ENCODE measurements at regions not wholly inside any gene's neighbourhood (a gene's known extent, or its start where the extent isn't known, plus 50 kb on each side); places are given as distances from the start of the nearest gene placed in this dataset.

GRCh38 chr1:187336441-187337168 is 507.9 kb downstream of the PLA2G4A start:
- DNase-seq: no peak

GRCh38 chr1:187338762-187339412 is 510.1 kb downstream of the PLA2G4A start:
- DNase-seq: no peak

- DNase-seq: no peak
Measured at GRCh38 chr1:187342495-187342894, 513.7 kb downstream of the PLA2G4A start.

GRCh38 chr1:187374082-187374481 is 545.3 kb downstream of the PLA2G4A start:
- no peak for DNase-seq

- no peak for DNase-seq
Measured at GRCh38 chr1:187374742-187375141, 546.0 kb downstream of the PLA2G4A start.

GRCh38 chr1:187383366-187383765 is 554.6 kb downstream of the PLA2G4A start:
- DNase-seq: no peak

GRCh38 chr1:187384504-187384903 is 555.8 kb downstream of the PLA2G4A start:
- no peak for DNase-seq

- DNase-seq: no peak
Measured at GRCh38 chr1:187390215-187390818, 561.6 kb downstream of the PLA2G4A start.

GRCh38 chr1:187396226-187396625 is 567.5 kb downstream of the PLA2G4A start:
- DNase-seq: no peak

GRCh38 chr1:187396929-187397796 is 568.4 kb downstream of the PLA2G4A start:
- no peak for DNase-seq

- DNase-seq: no peak
Measured at GRCh38 chr1:187408212-187409004, 579.7 kb downstream of the PLA2G4A start.

- DNase-seq: no peak
Measured at GRCh38 chr1:187409341-187409740, 580.6 kb downstream of the PLA2G4A start.

- no peak for DNase-seq
Measured at GRCh38 chr1:187411118-187411517, 582.4 kb downstream of the PLA2G4A start.

- DNase-seq: no peak
Measured at GRCh38 chr1:187413405-187414169, 584.8 kb downstream of the PLA2G4A start.

GRCh38 chr1:187415065-187415464 is 586.3 kb downstream of the PLA2G4A start:
- DNase-seq: no peak

- DNase-seq: no peak
Measured at GRCh38 chr1:187417520-187417919, 588.8 kb downstream of the PLA2G4A start.

GRCh38 chr1:187433598-187433997 is 604.8 kb downstream of the PLA2G4A start:
- no peak for DNase-seq

- DNase-seq: no peak
Measured at GRCh38 chr1:187442603-187443002, 613.9 kb downstream of the PLA2G4A start.

- no peak for DNase-seq
Measured at GRCh38 chr1:187443939-187444338, 615.2 kb downstream of the PLA2G4A start.

- DNase-seq: no peak
Measured at GRCh38 chr1:187445066-187445465, 616.3 kb downstream of the PLA2G4A start.

- DNase-seq: no peak
Measured at GRCh38 chr1:187451238-187451637, 622.5 kb downstream of the PLA2G4A start.

GRCh38 chr1:187454010-187454409 is 625.3 kb downstream of the PLA2G4A start:
- DNase-seq: no peak

All from stimulated activated CD4-positive, alpha-beta T cell treated with anti-CD3 and anti-CD28 coated beads, Interleukin-15, amount 100 ng/mL, for 24 hours (primary cell).